GM18499 (cell line): ENCODE measurements at regions not wholly inside any gene's neighbourhood (a gene's known extent, or its start where the extent isn't known, plus 50 kb on each side); places are given as distances from the start of the nearest gene placed in this dataset.
A peak's percentile ranks its signal among the peaks of the same experiment; 100 is the strongest.

Experiments
- ATAC-seq: cut with Tn5 transposase; IDR thresholded peaks from one replicate; pipeline ENCODE4 v1.9.1; 2021; ENCODE audit warnings: moderate number of reproducible peaks; ENCODE audit not compliant: insufficient read depth, unreplicated experiment

DNA sequence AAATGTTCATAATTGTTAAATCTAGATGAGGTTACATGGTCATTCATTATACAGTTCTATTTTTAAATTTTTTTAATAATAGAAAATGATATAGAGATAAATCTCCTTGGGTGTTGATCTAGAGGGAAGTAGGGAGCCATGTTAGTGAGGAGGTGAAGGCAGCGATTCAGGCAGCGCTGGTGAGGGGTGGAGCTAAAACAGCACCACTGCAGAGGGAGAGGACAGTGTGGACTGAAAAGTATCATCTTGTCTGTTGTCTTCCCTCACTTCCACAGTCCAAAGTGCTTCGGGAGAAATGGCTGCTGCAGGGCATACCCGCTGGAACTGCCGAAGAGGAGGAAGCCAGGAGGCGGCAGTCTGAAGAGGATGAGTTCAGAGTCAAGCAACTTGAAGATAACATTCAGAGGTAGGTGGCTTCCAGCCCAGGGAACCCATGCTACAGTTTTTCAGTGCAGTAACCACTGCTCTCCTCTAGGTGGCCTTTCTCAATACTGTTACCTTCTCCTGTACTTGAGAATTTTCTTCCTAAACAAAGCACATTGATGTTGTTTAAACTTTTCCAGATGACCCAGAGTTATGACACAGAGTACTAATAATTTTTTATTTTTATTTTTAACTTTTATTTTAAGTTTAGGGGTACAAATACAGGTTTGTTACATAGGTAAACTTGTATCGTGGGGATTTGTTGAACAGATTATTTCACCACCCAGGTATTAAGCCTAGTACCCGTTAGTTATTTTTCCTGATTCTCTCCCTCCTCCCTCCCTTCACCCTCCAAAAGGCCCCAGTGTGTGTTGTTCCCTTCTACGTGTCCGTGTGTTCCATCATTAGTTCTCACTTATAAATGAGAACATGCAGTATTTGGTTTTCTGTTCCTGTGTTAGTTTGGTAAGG lies 100.5 kb downstream of the PALM2AKAP2 start:
- no peak for ATAC-seq

DNA sequence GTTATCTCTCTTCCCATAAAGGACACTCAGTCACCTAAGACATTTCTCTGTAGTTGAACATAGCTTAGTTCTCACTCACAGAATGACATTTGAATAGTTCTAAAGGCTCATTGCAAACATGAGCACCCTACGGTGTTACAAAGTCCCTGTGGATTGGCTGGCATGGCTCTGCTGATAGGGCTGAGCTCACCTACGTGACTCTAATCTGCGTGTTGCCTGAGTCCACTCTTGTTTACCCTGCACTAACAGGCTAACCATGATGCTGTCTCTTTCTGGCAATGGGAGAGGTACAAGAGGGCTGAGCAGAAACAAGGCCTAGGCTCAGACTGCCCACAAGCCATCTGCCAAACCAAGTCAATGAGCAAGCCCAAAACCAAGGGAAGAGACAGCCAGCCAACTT lies 103.6 kb downstream of the PALM2AKAP2 start:
- no peak for ATAC-seq

DNA sequence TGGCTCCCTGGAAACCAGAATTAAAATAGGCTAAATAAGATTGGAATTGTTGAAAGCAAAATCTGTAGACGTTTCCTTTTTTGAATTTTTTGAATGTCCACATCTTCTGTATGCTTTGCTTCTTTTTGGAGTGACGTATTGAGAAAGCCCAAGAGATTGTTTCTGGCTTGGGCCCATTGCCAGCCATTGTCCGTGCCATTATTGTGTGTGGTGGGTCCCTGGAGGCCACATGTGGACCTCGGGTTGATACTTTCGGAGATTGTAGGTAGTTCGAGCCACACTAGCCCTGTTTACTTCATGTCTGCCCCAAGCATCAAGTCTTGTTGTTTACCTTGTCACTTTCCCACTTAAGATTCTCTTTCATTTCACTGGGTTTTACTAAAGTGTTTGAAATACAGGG lies 106.0 kb downstream of the PALM2AKAP2 start:
- no peak for ATAC-seq

DNA sequence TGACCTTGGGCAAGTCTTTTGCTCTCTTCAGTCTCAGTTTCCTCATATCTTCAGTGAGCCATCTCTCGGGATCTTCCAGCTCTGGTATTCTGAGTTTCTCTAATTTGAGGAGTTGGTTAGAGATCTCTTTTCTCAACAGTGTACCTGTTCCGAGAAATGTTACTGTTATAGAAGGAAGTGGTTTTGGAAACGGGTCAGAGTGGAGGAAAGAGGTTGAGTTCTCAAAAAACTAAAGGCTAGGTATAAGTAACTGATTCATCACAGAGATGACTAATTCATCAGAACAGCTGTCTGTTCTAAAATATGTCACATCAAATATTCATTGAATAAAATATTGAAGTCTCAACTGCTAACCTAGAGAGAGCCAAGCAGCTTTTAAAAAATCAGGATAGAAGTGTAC lies 106.6 kb downstream of the PALM2AKAP2 start:
- peak; percentile 64 for ATAC-seq

DNA sequence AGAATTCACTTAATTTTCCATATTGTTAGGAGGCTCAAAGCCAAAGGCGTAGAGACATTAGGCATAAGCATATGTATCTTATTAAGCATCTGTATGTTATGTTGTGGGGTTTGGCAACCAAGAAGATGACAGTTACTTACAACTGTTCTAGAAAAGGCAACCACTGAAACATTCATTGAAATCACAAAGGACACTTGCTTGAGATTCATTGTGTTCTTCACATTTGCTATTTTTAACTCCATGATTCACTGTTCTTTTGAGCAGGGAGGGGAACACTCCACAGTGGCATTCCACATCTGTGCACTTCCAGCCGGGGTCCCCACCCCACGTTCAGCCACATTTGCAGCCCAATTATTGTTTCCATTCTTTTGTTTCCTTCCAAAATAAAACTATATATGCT lies 107.1 kb downstream of the PALM2AKAP2 start:
- ATAC-seq = peak; percentile 22

DNA sequence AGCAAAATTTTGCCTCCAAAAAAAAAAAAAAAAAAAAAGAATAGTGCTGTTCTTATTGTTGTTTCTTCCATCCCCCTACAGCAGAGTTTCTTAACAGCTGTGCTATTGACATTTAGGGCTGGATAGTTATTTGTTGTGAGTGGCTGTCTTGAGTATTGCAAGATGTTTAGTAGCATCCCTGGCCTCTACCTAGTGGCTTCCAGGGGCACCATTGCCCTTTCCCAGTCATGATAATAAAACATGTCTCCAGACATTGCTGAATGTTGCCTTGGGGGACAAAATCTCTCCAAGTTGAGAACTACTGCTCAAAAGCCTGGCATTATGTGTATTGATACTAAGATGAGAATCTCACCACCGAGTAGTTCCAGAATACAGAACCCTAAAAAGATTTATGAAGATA lies 108.7 kb downstream of the PALM2AKAP2 start:
- no peak for ATAC-seq

DNA sequence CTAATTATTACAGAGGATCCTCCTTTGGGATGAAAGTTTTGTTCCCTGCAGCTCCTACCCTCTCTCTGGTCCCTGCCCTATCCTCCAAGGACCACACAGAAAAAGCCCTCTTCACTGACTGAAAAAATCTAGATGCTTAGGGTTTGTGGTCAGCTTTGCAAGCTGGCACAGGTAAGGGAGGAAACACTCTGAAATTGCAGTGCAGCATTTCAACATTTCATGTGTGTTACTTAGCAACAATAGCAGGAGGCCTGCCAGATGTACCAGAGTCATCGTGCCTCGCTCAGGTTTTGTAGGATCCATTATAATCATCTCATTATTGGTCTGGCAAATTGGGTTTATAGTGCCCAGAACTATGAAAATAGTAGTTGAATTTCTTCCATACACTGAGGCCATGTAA lies 109.5 kb downstream of the PALM2AKAP2 start:
- ATAC-seq = no peak

DNA sequence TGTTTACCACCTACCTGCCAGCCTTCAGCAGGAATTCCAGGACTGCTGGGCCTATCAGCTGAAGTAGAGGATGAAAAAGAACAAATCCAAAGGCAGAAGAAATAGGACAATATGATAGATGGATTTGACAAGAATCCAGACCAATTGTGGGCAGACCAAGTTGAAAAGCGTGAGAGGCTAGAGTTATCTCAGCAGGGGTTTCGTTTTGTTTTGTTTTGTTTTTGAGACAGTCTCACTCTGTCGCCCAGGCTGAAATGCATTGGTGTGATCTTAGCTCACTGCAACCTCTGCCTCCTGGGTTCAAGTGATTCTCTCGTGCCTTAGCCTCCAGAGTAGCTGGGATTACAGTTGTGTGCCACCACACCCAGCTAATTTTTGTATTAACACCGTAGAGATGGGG lies 113.2 kb downstream of the PALM2AKAP2 start:
- ATAC-seq = no peak

DNA sequence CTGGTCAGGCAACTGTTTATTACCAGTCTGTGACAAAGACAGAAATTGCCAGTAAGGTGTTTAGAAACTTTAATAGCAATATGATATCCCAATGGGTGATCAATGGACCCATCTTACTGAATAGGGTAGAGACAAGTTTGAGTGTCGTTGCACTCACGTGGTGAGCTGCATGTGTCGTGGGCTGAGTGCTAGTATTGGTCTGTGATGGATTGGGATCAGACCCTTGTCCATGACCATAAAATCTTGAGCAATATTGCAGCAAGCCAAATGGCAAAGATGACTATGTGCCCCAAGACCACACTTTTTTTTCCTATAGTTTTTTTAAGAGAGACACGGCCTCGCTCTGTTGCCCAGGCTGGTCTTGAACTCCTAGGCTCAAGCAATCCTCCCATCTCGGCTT lies 114.5 kb downstream of the PALM2AKAP2 start:
- ATAC-seq = no peak

DNA sequence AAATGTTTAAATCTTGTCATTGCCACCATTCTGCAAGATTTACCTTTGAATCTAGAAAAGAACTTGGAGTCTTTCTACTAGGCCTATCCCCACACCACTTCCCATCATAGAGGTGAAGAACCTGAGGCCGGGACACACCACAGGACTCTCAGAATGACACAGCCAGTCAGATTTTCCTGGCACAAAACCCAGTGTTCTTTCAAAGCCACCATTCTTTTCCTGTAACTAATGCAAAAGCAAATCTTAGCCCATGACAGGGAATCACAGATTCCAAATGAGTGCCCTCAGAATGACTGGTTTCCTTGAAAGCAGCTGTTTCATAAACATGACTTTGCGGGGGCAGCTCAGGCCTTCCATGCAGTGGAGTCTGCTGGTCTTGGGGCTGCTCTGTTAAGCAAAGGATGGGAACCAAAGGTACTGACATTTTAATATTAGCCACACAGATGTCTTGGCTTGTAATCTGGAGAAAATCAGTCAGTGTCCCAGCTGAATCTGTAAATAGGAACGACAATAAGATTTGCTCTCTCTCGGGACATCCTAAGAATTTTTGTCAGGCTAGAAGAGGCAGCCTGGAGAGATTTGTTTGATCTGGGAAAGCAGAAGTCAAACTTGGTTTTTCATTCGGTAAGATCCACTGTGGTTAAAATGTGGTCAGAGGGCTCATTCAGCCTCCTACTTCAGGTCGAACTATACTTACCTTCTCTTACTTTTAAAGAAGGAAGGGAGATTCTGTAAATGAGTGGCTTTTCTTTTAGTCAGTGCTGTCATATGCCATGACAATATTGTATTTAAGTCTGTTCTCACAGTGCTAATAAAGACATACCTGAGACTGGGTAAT lies 115.1 kb downstream of the PALM2AKAP2 start:
- peak; percentile 63 for ATAC-seq

DNA sequence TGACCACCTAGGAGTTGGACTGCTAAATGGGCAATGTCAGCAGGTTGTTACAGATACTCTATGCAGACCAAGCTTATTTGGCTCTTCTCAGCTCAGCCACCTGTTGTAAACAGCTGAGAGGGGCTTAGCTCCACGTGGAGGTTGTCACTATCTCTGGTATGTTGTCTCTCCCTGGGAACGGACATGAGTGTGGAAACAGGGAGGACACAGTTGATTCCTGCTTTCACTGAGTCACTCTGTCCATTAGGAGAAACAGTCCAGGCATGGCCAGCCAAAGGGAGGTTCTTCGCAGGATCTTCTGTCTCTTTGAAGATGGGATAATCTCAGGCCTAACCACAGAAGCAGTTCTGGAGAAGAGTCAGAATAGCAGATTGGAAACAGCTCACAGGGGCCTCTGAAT lies 121.2 kb downstream of the PALM2AKAP2 start:
- no peak for ATAC-seq

DNA sequence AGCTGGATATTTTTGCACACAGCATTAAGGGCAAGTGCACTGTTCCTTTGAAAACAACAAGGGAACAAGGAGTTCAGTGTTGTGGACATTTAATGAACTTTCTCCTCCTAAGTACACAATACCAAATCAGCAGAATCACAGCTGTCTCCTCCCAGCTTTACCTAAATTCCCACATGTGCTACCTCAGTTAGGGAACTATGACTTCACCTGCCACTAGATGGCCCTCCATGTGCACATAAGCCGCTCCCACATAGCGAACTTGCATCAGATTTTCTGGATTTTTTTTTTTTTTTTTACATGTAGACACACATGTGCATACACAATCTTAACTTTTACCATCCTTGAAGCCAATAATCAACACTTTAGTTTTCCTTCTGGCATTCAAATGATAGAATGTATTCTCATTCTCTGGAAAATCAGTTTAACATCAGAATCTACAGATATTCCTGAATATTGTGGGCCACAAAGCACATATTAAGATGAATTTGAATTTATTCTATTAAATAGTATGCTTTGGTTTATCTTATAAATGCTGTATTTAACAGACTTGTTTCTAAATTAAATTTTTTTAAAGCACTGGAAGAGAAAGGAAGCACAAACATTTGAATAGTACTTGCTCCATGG lies 123.6 kb downstream of the PALM2AKAP2 start:
- ATAC-seq = no peak

DNA sequence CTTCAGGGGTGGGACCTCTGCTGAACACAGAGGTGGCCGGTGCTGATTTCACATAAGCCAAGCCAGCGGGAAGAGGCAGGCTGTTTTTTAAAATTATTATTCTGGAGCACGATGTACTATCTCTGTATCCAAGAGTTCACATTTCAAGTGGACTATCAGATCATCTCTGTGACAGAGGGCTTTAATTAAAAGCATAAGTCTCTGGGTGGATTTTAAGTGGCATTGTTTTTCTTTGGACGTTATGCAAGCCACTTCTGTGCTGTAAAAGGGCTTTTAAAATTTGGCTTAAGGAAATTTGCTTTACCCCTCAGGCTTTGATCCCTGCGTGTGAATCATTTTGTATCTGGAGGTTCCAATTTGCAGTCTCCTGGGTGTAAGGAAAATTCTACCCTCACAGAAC lies 124.7 kb downstream of the PALM2AKAP2 start:
- no peak for ATAC-seq

DNA sequence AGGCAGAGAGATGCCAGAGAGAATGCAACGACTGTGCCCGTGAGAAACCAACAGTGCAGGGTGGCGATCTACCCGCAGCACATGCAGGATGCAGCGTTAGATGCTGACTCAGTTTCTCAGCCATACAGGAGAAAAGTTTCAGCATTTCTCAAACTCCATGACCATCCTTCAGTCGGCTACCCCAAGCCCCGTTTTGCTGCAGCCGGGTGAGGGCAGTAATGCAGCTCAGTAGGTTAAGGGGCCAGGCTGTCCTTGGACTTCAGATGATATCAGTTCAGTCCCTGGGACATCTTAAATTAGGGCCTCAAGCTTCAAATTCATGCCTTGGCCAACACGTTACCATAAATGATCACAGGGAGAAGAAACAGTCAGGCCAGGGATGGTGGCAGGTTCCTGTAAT lies 125.5 kb downstream of the PALM2AKAP2 start:
- no peak for ATAC-seq

DNA sequence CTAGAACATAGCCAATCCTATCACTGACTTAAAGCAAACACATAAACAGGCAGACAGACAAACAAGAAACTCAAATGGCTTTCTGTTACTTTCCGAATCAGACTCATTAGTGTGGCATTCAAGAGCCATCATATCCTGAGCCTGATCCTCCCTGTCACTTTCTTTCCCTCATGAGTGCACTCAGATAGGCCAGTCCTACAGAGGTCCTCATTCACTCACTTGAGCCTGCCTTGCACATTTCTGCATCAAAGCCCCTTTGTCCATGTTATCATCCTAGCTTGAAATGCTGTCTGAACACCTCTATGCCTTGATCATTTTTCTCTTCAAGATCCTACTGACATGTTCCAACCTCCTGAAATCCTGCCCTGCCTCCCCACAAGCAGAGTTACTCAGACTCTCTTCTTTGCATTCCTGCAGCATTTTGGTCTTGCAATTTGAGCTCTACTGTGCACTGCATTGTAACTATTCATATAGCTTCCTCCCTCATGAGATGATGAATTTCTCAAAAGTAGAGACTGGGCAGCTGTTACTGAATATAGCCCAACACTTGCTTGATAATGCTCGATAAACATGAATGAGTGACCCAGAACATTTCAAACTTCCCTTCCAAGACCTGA lies 126.9 kb downstream of the PALM2AKAP2 start:
- no peak for ATAC-seq

DNA sequence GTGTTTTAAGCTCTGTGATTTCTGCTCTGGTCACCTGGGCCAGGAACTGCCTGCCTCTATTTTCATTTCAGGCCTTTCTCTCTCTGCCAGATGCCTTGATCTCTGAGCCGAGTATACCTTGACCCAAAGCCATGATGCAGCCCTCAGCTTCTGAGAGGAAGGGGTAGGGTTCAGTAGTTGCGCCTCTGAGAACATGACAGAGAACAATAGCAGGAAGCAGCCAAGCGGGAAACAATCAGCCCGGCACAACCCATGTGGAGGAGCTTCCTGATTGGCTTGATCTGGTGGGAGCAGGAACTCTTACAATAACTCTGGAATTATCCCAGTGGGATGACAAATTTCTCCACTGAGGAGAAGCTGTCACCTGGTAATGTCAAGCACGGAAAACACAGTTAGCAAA lies 127.4 kb downstream of the PALM2AKAP2 start:
- ATAC-seq = peak; percentile 49

DNA sequence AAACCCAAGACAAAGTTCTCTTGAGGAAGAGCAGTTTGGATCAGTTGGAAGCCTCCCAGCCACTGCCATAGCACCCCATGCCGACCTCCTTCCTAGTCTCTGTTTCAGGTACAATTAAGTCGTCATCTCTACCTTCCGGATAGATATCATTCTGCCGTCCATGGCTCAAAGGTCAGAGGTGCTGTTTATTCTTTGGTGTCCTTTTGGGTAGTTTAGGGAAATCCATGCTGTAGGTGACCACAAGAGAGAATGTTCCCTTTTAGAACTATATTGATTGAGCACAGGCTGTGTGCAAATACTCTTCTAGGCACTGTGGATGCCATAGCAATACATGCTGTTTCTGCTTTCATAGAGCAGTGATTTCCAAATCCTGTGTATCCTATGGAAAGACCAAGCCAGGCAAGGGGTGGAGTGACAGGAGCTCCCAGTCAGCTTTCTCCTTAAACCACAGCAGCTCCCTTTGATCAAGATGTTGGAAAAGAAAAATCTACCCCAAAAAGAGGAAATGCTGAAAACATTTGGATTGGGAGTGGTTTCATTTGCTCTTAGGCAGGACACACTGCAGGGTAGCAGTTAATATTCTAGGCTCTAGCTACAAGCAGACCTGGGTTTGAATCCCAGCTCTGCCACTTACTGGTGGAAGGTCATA lies 127.9 kb downstream of the PALM2AKAP2 start:
- ATAC-seq = no peak

DNA sequence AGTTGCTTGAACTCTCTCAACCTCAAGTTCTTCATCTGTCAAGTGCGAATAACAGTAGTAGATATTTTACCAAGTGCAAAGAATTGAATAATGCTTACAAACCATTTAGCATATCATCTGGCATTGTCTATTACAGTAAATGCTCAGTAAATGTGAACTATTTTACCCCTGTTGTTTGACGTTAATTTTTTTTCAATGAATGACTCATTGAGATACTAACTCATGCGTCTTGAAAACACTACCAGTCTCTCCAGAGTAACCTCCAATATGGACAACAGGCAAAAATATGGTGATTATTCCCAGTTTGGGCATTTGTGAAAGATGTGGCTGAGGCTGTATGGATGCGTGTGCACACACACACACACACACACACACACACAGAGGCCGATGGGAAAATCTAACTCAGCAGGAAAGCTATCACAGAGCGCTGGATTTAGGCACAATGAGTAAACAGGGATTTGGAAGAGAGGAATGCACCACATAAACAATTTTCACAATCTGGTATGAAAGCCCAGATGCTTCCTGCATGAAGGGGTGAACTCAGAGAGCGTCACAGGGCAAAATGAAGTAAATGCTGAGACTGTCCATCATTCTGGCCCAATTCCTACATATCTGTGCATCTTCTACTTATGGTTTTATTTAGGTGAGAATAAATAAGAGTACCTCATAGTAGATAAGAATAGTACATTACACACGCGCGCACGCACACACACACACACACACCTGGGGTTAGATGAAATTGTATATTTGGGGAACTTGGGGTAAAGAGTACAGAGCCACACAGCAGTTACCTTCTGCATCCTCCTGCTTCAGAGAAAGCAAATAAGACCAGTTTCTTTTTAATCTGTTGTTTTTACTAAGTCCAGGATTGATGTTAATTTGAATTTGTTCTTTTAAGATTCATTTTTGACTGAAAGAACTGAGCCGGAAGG lies 128.7 kb downstream of the PALM2AKAP2 start:
- ATAC-seq = no peak
